Bronchial epithelial cell (primary cell): ENCODE measurements at regions not wholly inside any gene's neighbourhood (a gene's known extent, or its start where the extent isn't known, plus 50 kb on each side); places are given as distances from the start of the nearest gene placed in this dataset.
"Not testable (repeated sequence)": the region's sequence is repeated elsewhere in the genome, so short reads cannot be mapped to it uniquely, and the experiment has no call there.

Experiments used
- DNase-seq: peaks from one replicate; pipeline ENCODE4 v3.0.0-alpha.2; 2010; ENCODE audit warnings: low read depth
- FAIRE-seq: peaks from 2 replicates; lab custom pipeline; 2011; peaks lifted over from hg19 to GRCh38; lab: Jason Lieb, UNC
- H3K27me3 ChIP-seq: 2 replicates; pipeline ENCODE4 v1.5.1; 2011; ENCODE audit warnings: low read length; ENCODE audit not compliant: control insufficient read depth, insufficient read depth
- H3K36me3 ChIP-seq: 2 replicates; pipeline ENCODE4 v1.5.1; 2011; ENCODE audit warnings: low read length; ENCODE audit not compliant: control insufficient read depth, insufficient read depth
- H3K4me3 ChIP-seq: 2 replicates; pipeline ENCODE4 v1.5.1; 2011; ENCODE audit warnings: mild to moderate bottlenecking, low read depth, low read length, control low read depth
- CTCF ChIP-seq: IDR thresholded peaks from 2 replicates; pipeline ENCODE4 v1.5.1; 2011; ENCODE audit warnings: mild to moderate bottlenecking, moderate library complexity, low read length, control low read depth, inconsistent platforms; ENCODE audit not compliant: insufficient read depth, severe bottlenecking

- TF ChIP-seq CTCF: no peak
- Histone ChIP-seq H3K4me3 (no peak overlapping the region), H3K36me3 (no peaks in the 10 kb centered on the region), H3K27me3 (no peaks in the 10 kb centered on the region)
- FAIRE-seq (no peak), DNase-seq (no peak)
Measured at GRCh38 chr4:110343534-110343933, 132.4 kb upstream of the ENPEP start.

GRCh38 chr4:110341118-110341517, 134.8 kb upstream of the ENPEP start:
- H3K36me3 ChIP-seq, DNase-seq, H3K27me3 ChIP-seq, FAIRE-seq, H3K4me3 ChIP-seq: not testable (repeated sequence)

DNA sequence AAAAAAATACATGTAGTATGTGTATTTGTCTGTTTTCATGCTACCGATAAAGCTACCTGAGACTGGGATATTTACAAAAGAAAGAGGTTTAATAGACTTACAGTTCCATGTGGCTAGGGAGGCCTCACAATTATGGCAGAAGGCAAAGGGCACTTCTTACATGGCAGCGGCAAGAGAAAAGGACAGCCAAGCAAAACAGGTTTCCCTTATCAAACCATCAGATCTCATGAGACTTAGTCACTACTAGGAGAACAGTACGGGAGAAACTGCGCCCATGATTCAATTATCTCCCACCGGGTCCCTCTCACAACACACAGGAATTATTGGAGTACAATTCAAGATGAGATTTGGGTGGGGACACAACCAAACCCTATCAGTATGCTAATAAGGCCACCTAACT, 137.0 kb upstream of the ELOVL6 start:
- FAIRE-seq (no peak), DNase-seq (no peak)
- Histone ChIP-seq H3K27me3 (no peaks in the 10 kb centered on the region), H3K4me3 (no peak overlapping the region), H3K36me3 (no peaks in the 10 kb centered on the region)
- no peak for TF ChIP-seq CTCF

- no peak for TF ChIP-seq CTCF
- no peak for FAIRE-seq
Measured at GRCh38 chr4:110332483-110332882, 134.1 kb upstream of the ELOVL6 start.

DNA sequence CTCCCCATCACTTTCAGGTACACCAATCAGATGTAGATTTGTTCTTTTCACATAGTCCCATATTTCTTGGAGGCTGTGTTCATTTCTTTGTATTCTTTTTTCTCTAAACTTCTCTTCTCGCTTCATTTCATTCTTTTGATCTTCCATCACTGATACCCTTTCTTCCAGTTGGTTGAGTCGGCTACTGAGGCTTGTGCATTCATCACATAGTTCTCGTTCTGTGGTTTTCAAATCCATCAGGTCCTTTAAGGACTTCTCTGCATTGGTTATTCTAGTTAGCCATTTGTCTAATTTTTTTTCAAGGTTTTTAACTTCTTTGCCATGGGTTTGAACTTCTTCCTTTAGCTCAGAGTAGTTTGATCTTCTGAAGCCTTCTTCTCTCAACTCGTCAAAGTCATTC, 128.0 kb upstream of the ELOVL6 start:
- not testable (repeated sequence) for H3K36me3 ChIP-seq, FAIRE-seq, H3K4me3 ChIP-seq, H3K27me3 ChIP-seq, DNase-seq

More at GRCh38 chr4:110332483-110332882, 134.1 kb upstream of the ELOVL6 start:
- Histone ChIP-seq H3K27me3 (no peaks in the 10 kb centered on the region), H3K4me3 (no peak overlapping the region), H3K36me3 (no peaks in the 10 kb centered on the region)
- DNase-seq: no peak

DNA sequence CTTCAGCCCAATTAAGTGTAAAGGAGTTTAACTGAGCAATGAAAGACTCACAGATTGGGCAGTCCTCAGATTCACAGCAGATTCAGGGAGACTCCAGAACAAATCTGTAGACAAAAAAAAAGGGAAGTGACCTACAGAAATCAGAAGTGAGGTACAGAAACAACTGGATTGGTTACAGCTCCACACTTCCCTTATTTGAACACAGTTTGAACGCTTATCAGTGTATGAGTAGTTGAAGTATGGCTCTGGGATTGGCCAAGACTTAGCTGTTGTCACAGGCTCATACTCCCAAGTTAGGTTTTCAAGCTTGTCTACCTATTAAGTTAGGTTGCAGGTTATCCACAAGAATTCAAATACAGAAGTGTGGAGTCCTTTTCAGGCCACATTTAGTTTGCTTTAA, 112.4 kb upstream of the ELOVL6 start:
- Histone ChIP-seq H3K4me3 (no peak overlapping the region), H3K27me3 (no peaks in the 10 kb centered on the region), H3K36me3 (no peaks in the 10 kb centered on the region)
- DNase-seq: no peak
- no peak for TF ChIP-seq CTCF
- FAIRE-seq: no peak

GRCh38 chr4:110309675-110310074, 111.3 kb upstream of the ELOVL6 start:
- TF ChIP-seq CTCF: no peak
- FAIRE-seq: no peak
- no peak for DNase-seq
- Histone ChIP-seq H3K4me3 (no peak overlapping the region), H3K27me3 (no peaks in the 10 kb centered on the region), H3K36me3 (no peaks in the 10 kb centered on the region)
